Liver (tissue), 8 donors: ENCODE measurements at regions not wholly inside any gene's neighbourhood (a gene's known extent, or its start where the extent isn't known, plus 50 kb on each side); places are given as distances from the start of the nearest gene placed in this dataset.

Experiments
- DNase-seq: peaks from one replicate; pipeline ENCODE4 v3.0.0-alpha.2; 2017; ENCODE audit warnings: low spot score
- H3K27ac ChIP-seq, 2 donors: one replicate each; pipeline ENCODE4 v1.7.0; 2013; ENCODE audit warnings: inconsistent platforms in 2 of 2, low read length in 2 of 2, control low read depth in 1 of 2, low read depth in 1 of 2, mild to moderate bottlenecking in 1 of 2
- H3K27me3 ChIP-seq, 4 donors: one replicate each; pipeline versions ENCODE4 v1.6.1 to v1.7.0; 2013; ENCODE audit warnings: low read length in 3 of 4, inconsistent platforms in 1 of 4, mild to moderate bottlenecking in 1 of 4, moderate library complexity in 1 of 4; ENCODE audit not compliant: control insufficient read depth in 4 of 4, insufficient read depth in 4 of 4
- H3K36me3 ChIP-seq, 4 donors: one replicate each; pipeline versions ENCODE4 v1.6.1 to v1.7.0; 2013; ENCODE audit warnings: low read length in 3 of 4, mild to moderate bottlenecking in 3 of 4, low read depth in 1 of 4, moderate library complexity in 1 of 4; ENCODE audit not compliant: control insufficient read depth in 4 of 4, insufficient read depth in 3 of 4
- H3K4me1 ChIP-seq, 4 donors: one replicate each; pipeline versions ENCODE4 v1.6.1 to v1.7.0; 2013; ENCODE audit warnings: low read length in 3 of 4, mild to moderate bottlenecking in 3 of 4, moderate library complexity in 1 of 4; ENCODE audit not compliant: control insufficient read depth in 4 of 4, insufficient read depth in 4 of 4
- H3K4me3 ChIP-seq, 3 donors: one replicate each; pipeline versions ENCODE4 v1.6.1 to v1.7.0; 2013; ENCODE audit warnings: low read length in 3 of 3, control low read depth in 1 of 3, low read depth in 1 of 3, mild to moderate bottlenecking in 1 of 3
- H3K9ac ChIP-seq, 2 donors: one replicate each; pipeline ENCODE4 v1.7.0; 2013; ENCODE audit warnings: low read length in 2 of 2, mild to moderate bottlenecking in 2 of 2, moderate library complexity in 2 of 2, control low read depth in 1 of 2, low read depth in 1 of 2
- H3K9me3 ChIP-seq, 4 donors: one replicate each; pipeline versions ENCODE4 v1.6.1 to v1.7.0; 2013; ENCODE audit warnings: low read length in 3 of 4; ENCODE audit not compliant: control insufficient read depth in 4 of 4
- CTCF ChIP-seq: fragments of 150-350 bp; IDR thresholded peaks from 2 replicates; pipeline ENCODE4 v1.5.1; 2017; ENCODE audit warnings: improper control_type of control experiment, low read depth, low read length; ENCODE audit not compliant: missing input control
- EGR1 ChIP-seq, 2 donors: IDR thresholded peaks; 2 replicates each; pipeline ENCODE4 v1.6.1; 2016 to 2018; ENCODE audit warnings: antibody characterized with exemption in 2 of 2, low read depth in 2 of 2
- FOXA1 ChIP-seq: IDR thresholded peaks from 2 replicates; pipeline ENCODE4 v1.6.1; 2016; ENCODE audit warnings: antibody characterized with exemption
- FOXA2 ChIP-seq: IDR thresholded peaks from 2 replicates; pipeline ENCODE4 v1.6.1; 2016; ENCODE audit warnings: antibody characterized with exemption
- GABPA ChIP-seq, 2 donors: IDR thresholded peaks in 1 of 2; conservative IDR thresholded peaks in 1 of 2; 2 replicates each; pipeline ENCODE4 v1.6.1; 2016; ENCODE audit warnings: antibody characterized with exemption in 2 of 2, mild to moderate bottlenecking in 1 of 2, moderate library complexity in 1 of 2
- HNF4A ChIP-seq, 2 donors: conservative IDR thresholded peaks; 2 replicates each; pipeline ENCODE4 v1.6.1; 2016; ENCODE audit warnings: antibody characterized with exemption in 2 of 2, mild to moderate bottlenecking in 2 of 2
- HNF4G ChIP-seq: IDR thresholded peaks from 2 replicates; pipeline ENCODE4 v1.6.1; 2016; ENCODE audit warnings: antibody characterized with exemption
- JUND ChIP-seq, 2 donors: IDR thresholded peaks; 2 replicates each; pipeline ENCODE4 v1.6.1; 2016; ENCODE audit warnings: antibody characterized with exemption in 2 of 2
- MAX ChIP-seq: IDR thresholded peaks from 2 replicates; pipeline ENCODE4 v1.6.1; 2016; ENCODE audit warnings: antibody characterized with exemption
- NR2F2 ChIP-seq: IDR thresholded peaks from 2 replicates; pipeline ENCODE4 v1.6.1; 2016; ENCODE audit warnings: antibody characterized with exemption
- RAD21 ChIP-seq, 2 donors: IDR thresholded peaks; 2 replicates each; pipeline ENCODE4 v1.6.1; 2016; ENCODE audit warnings: antibody characterized with exemption in 2 of 2, mild to moderate bottlenecking in 2 of 2
- REST ChIP-seq: IDR thresholded peaks from 2 replicates; pipeline ENCODE4 v1.6.1; 2016; ENCODE audit warnings: antibody characterized with exemption, mild to moderate bottlenecking
- RXRA ChIP-seq, 2 donors: IDR thresholded peaks; 2 replicates each; pipeline ENCODE4 v1.6.1; 2017 to 2018; ENCODE audit warnings: antibody characterized with exemption in 2 of 2, mild to moderate bottlenecking in 1 of 2
- SP1 ChIP-seq: IDR thresholded peaks from 2 replicates; pipeline ENCODE4 v1.6.1; 2018; ENCODE audit warnings: antibody characterized with exemption, mild to moderate bottlenecking
- TAF1 ChIP-seq: conservative IDR thresholded peaks from 2 replicates; pipeline ENCODE4 v1.6.1; 2016; ENCODE audit warnings: antibody characterized with exemption, mild to moderate bottlenecking
- YY1 ChIP-seq: IDR thresholded peaks from 2 replicates; pipeline ENCODE4 v1.6.1; 2016; ENCODE audit warnings: antibody characterized with exemption, mild to moderate bottlenecking
- ZBTB33 ChIP-seq: IDR thresholded peaks from 2 replicates; pipeline ENCODE4 v1.6.1; 2016; ENCODE audit warnings: antibody characterized with exemption
- WGBS: extraction: QIAGEN DNeasy Blood & Tissue Kit; methylation state at CpG from one replicate; pipeline ENCODE4 v1.1.7; 2013; 5-methylcytosine and 5-hydroxymethylcytosine counted together
- donor health status: healthy.
- donor health status: healthy.
- donor health status: healthy.
- donor health status: healthy.
- donor health status: healthy.

GRCh38 chr5:4420177-4420576 lies 720.0 kb upstream of the ADAMTS16 start:
- TF ChIP-seq EGR1 (IDR thresholded peaks at IDR 0.05; ENCODE audit: low read depth in 2 of 2) (no peak), SP1 (no peak), YY1 (no peak), FOXA1 (no peak), GABPA (IDR thresholded peaks at IDR 0.05 in 1 of 2, conservative IDR thresholded peaks at IDR 0.05 in 1 of 2) (no peak), REST (no peak), RAD21 (IDR thresholded peaks at IDR 0.05) (no peak), TAF1 (no peak), RXRA (IDR thresholded peaks at IDR 0.05) (no peak), HNF4A (conservative IDR thresholded peaks at IDR 0.05) (no peak), MAX (no peak), JUND (IDR thresholded peaks at IDR 0.05) (no peak), FOXA2 (no peak), NR2F2 (no peak), CTCF (no peak), ZBTB33 (no peak), HNF4G (no peak)
- no peak overlapping the region for H3K27ac ChIP-seq
- H3K9me3 ChIP-seq = no peaks in the 10 kb centered on the region
- H3K36me3 ChIP-seq = no peaks in the 10 kb centered on the region
- no peaks in the 10 kb centered on the region for H3K4me1 ChIP-seq
- H3K27me3 ChIP-seq = peaks cover 0 to 3% (median 0%) of the 10 kb centered on the region in 4 donors
- H3K4me3 ChIP-seq = no peak overlapping the region
- 83% methylated on average over 3 of the region's 3 CpGs for WGBS
- H3K9ac ChIP-seq = no peak overlapping the region
- no peak for DNase-seq

- Histone ChIP-seq H3K4me3 (no peak overlapping the region), H3K27me3 (peaks cover 0 to 2% (median 0%) of the 10 kb centered on the region in 4 donors)
- no peak for DNase-seq
- TF ChIP-seq REST (no peak), ZBTB33 (no peak), EGR1 (IDR thresholded peaks at IDR 0.05; ENCODE audit: low read depth in 2 of 2) (no peak), TAF1 (no peak), FOXA2 (no peak), JUND (IDR thresholded peaks at IDR 0.05) (no peak), GABPA (IDR thresholded peaks at IDR 0.05 in 1 of 2, conservative IDR thresholded peaks at IDR 0.05 in 1 of 2) (no peak), NR2F2 (no peak)
These were observed 719.4 kb upstream of the ADAMTS16 start for GRCh38 chr5:4420681-4421080.

More at GRCh38 chr5:4420681-4421080, 719.4 kb upstream of the ADAMTS16 start:
- no peaks in the 10 kb centered on the region for H3K4me1 ChIP-seq
- WGBS = 75% methylated on average over 6 of the region's 6 CpGs
- no peaks in the 10 kb centered on the region for H3K36me3 ChIP-seq
- H3K27ac ChIP-seq = no peak overlapping the region
- H3K9ac ChIP-seq = no peak overlapping the region
- no peaks in the 10 kb centered on the region for H3K9me3 ChIP-seq
